Tibial nerve (tissue), 4 donors: ENCODE measurements at regions not wholly inside any gene's neighbourhood (a gene's known extent, or its start where the extent isn't known, plus 50 kb on each side); places are given as distances from the start of the nearest gene placed in this dataset.

Experiments used
- DNase-seq, 2 donors: peaks; one replicate each; pipeline ENCODE4 v3.0.0-alpha.2; 2019; ENCODE audit warnings: low spot score in 2 of 2
- H3K27ac ChIP-seq, 4 donors: fragments of 200-600 bp; sonication (generic) in 3 of 4; one replicate each; pipeline ENCODE4 v1.5.1; 2017 to 2019; ENCODE audit warnings: mild to moderate bottlenecking in 1 of 4
- H3K27me3 ChIP-seq, 2 donors: fragments of 200-600 bp; sonication (generic) in 1 of 2; one replicate each; pipeline versions ENCODE4 v1.5.1 to v1.6.0; 2017 to 2019
- H3K36me3 ChIP-seq, 3 donors: fragments of 200-600 bp; sonication (generic); one replicate each; pipeline ENCODE4 v1.5.1; 2018 to 2019
- H3K4me1 ChIP-seq, 4 donors: fragments of 200-600 bp; sonication (generic) in 3 of 4; one replicate each; pipeline ENCODE4 v1.5.1; 2017 to 2019
- H3K4me3 ChIP-seq, 4 donors: fragments of 200-600 bp; sonication (generic) in 3 of 4; one replicate each; pipeline ENCODE4 v1.5.1; 2017 to 2019; ENCODE audit warnings: mild to moderate bottlenecking in 1 of 4, moderate library complexity in 1 of 4
- H3K9me3 ChIP-seq, 4 donors: fragments of 200-600 bp; sonication (generic) in 3 of 4; one replicate each; pipeline ENCODE4 v1.5.1; 2017 to 2019
- EP300 ChIP-seq, 2 donors: sonication (generic); formaldehyde crosslinking; IDR thresholded peaks; one replicate each; pipeline ENCODE4 v1.6.1; 2017; ENCODE audit warnings: antibody characterized with exemption in 2 of 2, mild to moderate bottlenecking in 1 of 2
- POLR2A ChIP-seq, 2 donors: fragments of 450-650 bp; IDR thresholded peaks; one replicate each; pipeline ENCODE4 v1.6.1; 2017; ENCODE audit warnings: antibody characterized with exemption in 2 of 2, mild to moderate bottlenecking in 2 of 2, moderate library complexity in 2 of 2
- WGBS, 2 donors: methylation state at CpG; one replicate each; pipeline ENCODE4 v1.1.5; 2018; 5-methylcytosine and 5-hydroxymethylcytosine counted together
- TF ChIP-seq, protein P1 (sequence below), 5 experiments: fragments of 200-600 bp in 3 of 5; fragments of 450-650 bp in 2 of 5; sonication (generic) in 3 of 5; IDR thresholded peaks; one replicate each; pipeline ENCODE4 v1.5.1; 2016 to 2019; ENCODE audit warnings: antibody characterized with exemption in 5 of 5, mild to moderate bottlenecking in 3 of 5, moderate library complexity in 2 of 5

DNA sequence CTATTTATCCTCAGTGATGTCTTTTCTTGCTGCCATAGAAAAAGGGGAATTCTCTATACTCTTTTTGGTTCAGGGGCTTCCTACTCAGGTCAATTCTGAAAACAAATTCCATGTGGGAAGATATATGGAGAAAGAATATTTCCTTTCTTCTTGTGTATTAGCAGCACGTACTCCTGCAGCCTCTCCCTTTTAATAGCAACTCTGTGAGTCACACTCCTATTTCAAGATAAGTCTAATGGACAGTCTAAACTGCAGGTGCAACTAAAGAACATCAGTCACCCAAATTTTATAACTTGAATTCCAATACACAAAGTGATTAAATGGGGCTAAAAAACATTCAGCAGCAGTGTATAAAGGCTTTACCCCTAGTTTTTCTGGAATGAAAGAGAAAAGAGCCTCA lies 942.2 kb downstream of the CNTNAP5 start:
- Histone ChIP-seq H3K4me3 (no peak overlapping the region), H3K9me3 (no peaks in the 10 kb centered on the region), H3K27me3 (no peaks in the 10 kb centered on the region), H3K4me1 (no peaks in the 10 kb centered on the region), H3K36me3 (no peaks in the 10 kb centered on the region), H3K27ac (no peak overlapping the region)
- TF ChIP-seq POLR2A (IDR thresholded peaks at IDR 0.05) (no peak), EP300 (IDR thresholded peaks at IDR 0.05) (no peak)
- TF ChIP-seq, protein P1, sequence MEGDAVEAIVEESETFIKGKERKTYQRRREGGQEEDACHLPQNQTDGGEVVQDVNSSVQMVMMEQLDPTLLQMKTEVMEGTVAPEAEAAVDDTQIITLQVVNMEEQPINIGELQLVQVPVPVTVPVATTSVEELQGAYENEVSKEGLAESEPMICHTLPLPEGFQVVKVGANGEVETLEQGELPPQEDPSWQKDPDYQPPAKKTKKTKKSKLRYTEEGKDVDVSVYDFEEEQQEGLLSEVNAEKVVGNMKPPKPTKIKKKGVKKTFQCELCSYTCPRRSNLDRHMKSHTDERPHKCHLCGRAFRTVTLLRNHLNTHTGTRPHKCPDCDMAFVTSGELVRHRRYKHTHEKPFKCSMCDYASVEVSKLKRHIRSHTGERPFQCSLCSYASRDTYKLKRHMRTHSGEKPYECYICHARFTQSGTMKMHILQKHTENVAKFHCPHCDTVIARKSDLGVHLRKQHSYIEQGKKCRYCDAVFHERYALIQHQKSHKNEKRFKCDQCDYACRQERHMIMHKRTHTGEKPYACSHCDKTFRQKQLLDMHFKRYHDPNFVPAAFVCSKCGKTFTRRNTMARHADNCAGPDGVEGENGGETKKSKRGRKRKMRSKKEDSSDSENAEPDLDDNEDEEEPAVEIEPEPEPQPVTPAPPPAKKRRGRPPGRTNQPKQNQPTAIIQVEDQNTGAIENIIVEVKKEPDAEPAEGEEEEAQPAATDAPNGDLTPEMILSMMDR (IDR thresholded peaks at IDR 0.05): no peak
- WGBS, 2 donors: 27 to 30% methylated on average over 1 of the region's 1 CpG
- no peak for DNase-seq

GRCh38 chr2:124970030-124970429 lies 944.9 kb downstream of the CNTNAP5 start:
- Histone ChIP-seq H3K9me3 (no peaks in the 10 kb centered on the region), H3K36me3 (no peaks in the 10 kb centered on the region), H3K4me3 (no peak overlapping the region), H3K27ac (no peak overlapping the region), H3K4me1 (no peaks in the 10 kb centered on the region), H3K27me3 (no peaks in the 10 kb centered on the region)
- 74% methylated on average over 2 of the region's 2 CpGs for WGBS, 2 donors
- no peak for DNase-seq
- TF ChIP-seq EP300 (IDR thresholded peaks at IDR 0.05) (no peak), POLR2A (IDR thresholded peaks at IDR 0.05) (no peak)
- TF ChIP-seq, protein P1 (IDR thresholded peaks at IDR 0.05): no peak

- WGBS, 2 donors: 97% methylated on average over 1 of the region's 1 CpG
Observed at GRCh38 chr2:124973396-124973795, 948.3 kb downstream of the CNTNAP5 start.

DNA sequence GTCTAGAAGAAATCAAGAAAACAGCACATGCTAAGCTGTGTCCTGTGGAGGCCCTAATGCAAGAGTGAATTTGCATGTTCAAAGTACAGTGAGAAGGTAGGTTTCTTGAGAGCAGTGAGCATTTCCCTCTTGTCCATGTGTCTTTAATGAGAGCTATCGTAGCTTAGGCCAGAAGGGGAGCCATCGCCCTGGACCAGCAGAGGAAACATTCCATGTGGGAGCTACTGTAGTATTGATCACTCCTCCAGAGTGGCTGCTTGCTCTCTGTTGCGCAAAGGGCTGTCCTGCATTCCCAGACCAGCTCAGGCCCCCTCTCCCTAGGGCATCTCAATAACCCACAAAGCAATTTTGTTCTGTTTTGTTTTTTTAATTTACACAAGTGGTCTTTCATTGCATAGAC lies 950.1 kb downstream of the CNTNAP5 start:
- 34 to 52% methylated on average over 3 of the region's 3 CpGs for WGBS, 2 donors
- H3K9me3 ChIP-seq: no peaks in the 10 kb centered on the region
- no peak for DNase-seq
- H3K36me3 ChIP-seq: no peaks in the 10 kb centered on the region
- no peaks in the 10 kb centered on the region for H3K4me1 ChIP-seq
- H3K4me3 ChIP-seq: no peak overlapping the region
- no peak overlapping the region for H3K27ac ChIP-seq
- H3K27me3 ChIP-seq: no peaks in the 10 kb centered on the region
- TF ChIP-seq, protein P1 (IDR thresholded peaks at IDR 0.05): no peak
- TF ChIP-seq EP300 (IDR thresholded peaks at IDR 0.05) (no peak), POLR2A (IDR thresholded peaks at IDR 0.05) (no peak)

More at GRCh38 chr2:124973396-124973795, 948.3 kb downstream of the CNTNAP5 start:
- Histone ChIP-seq H3K4me3 (no peak overlapping the region), H3K4me1 (no peaks in the 10 kb centered on the region), H3K27me3 (no peaks in the 10 kb centered on the region), H3K36me3 (no peaks in the 10 kb centered on the region), H3K9me3 (no peaks in the 10 kb centered on the region), H3K27ac (no peak overlapping the region)
- TF ChIP-seq, protein P1 (IDR thresholded peaks at IDR 0.05): no peak
- TF ChIP-seq POLR2A (IDR thresholded peaks at IDR 0.05) (no peak), EP300 (IDR thresholded peaks at IDR 0.05) (no peak)
- DNase-seq: no peak

DNA sequence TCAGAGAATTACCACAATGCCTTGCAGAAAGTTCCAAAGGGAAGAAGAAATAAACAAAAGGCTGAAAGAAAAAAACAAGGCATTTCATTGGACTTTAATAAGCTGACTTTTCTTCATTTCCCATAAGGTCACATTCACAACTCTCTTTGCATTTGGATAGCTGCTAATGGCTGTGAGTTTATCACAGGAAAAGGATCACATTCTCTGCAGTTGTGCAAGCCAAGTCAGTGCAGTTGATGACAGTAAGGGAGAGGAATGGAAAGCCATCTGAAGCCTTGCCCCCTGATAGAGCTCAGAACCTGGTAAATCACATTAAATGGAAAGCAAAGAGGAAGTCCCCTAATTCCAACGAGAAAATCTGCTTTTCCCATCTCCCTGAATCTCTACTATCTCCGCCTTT lies 950.6 kb downstream of the CNTNAP5 start:
- H3K4me1 ChIP-seq: no peaks in the 10 kb centered on the region
- H3K36me3 ChIP-seq: no peaks in the 10 kb centered on the region
- no peak for DNase-seq
- no peaks in the 10 kb centered on the region for H3K27me3 ChIP-seq
- WGBS, 2 donors: 46 to 47% methylated on average over 2 of the region's 2 CpGs
- H3K4me3 ChIP-seq: no peak overlapping the region
- H3K27ac ChIP-seq: no peak overlapping the region
- TF ChIP-seq EP300 (IDR thresholded peaks at IDR 0.05) (no peak), POLR2A (IDR thresholded peaks at IDR 0.05) (no peak)
- TF ChIP-seq, protein P1 (IDR thresholded peaks at IDR 0.05): no peak
- H3K9me3 ChIP-seq: no peaks in the 10 kb centered on the region
